Left lung (tissue), 4 donors: ENCODE measurements at regions not wholly inside any gene's neighbourhood (a gene's known extent, or its start where the extent isn't known, plus 50 kb on each side); places are given as distances from the start of the nearest gene placed in this dataset.

Source experiments
- ATAC-seq: fragments of 200-7000 bp; cut with Tn5 transposase; one replicate; pipeline ENCODE4 v1.9.1; 2020; ENCODE audit warnings: moderate library complexity
- DNase-seq, 4 donors: peaks; one replicate each; pipeline ENCODE4 v3.0.0-alpha.2; 2013 to 2020
- H3K27ac ChIP-seq, 2 donors: fragments of 200-600 bp; sonication (generic) in 1 of 2; one replicate each; pipeline versions ENCODE4 v1.5.0 to v1.8.0; 2020 to 2021
- H3K27me3 ChIP-seq, 2 donors: fragments of 200-600 bp; sonication (generic) in 1 of 2; one replicate each; pipeline versions ENCODE4 v1.5.0 to v1.8.0; 2020 to 2021
- H3K36me3 ChIP-seq, 2 donors: fragments of 200-600 bp; sonication (generic) in 1 of 2; one replicate each; pipeline versions ENCODE4 v1.5.0 to v1.8.0; 2020 to 2021
- H3K4me1 ChIP-seq, 2 donors: fragments of 200-600 bp; one replicate each; pipeline ENCODE4 v1.8.0; 2021
- H3K4me3 ChIP-seq, 2 donors: fragments of 200-600 bp; sonication (generic) in 1 of 2; one replicate each; pipeline versions ENCODE4 v1.5.0 to v1.8.0; 2020 to 2021; ENCODE audit warnings: mild to moderate bottlenecking in 1 of 2
- H3K9me3 ChIP-seq, 2 donors: fragments of 200-600 bp; sonication (generic) in 1 of 2; one replicate each; pipeline versions ENCODE4 v1.5.0 to v1.8.0; 2020 to 2021
- intact Hi-C, 2 donors: fragments of 100-400 bp; cut with DNase I; formaldehyde crosslinking; loops; one replicate each; pipeline versions ENCODE4 v1.11.2 to v1.14.2; 2022
- TF ChIP-seq, protein P1 (sequence below), 2 donors: fragments of 200-600 bp; sonication (generic) in 1 of 2; IDR thresholded peaks; one replicate each; pipeline versions ENCODE4 v1.5.0 to v1.8.0; 2021; ENCODE audit warnings: antibody characterized with exemption in 2 of 2
- donor health status: DM: no; HTN: yes; CAD: no.
- donor health status: DM: no; HTN: no; CAD: no.

DNA sequence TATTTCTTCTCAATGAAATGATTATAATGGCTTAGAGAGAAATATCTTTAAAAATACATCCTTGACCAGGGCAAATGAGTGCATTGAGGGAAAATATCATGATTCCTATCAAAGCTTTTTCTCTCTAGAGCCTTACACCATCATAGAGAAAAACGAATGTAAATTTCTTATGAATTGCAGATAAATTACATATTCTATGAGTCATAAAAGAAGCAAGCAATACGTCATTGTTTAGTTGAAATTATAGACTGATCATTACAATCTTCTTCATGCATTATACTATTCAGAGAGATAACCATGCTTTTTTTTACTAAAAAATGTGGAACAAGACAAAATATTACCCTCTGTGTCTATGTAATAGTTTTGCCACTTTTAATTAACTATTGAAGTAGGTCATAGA, 100.9 kb upstream of the RXFP1 start:
- TF ChIP-seq, protein P1, sequence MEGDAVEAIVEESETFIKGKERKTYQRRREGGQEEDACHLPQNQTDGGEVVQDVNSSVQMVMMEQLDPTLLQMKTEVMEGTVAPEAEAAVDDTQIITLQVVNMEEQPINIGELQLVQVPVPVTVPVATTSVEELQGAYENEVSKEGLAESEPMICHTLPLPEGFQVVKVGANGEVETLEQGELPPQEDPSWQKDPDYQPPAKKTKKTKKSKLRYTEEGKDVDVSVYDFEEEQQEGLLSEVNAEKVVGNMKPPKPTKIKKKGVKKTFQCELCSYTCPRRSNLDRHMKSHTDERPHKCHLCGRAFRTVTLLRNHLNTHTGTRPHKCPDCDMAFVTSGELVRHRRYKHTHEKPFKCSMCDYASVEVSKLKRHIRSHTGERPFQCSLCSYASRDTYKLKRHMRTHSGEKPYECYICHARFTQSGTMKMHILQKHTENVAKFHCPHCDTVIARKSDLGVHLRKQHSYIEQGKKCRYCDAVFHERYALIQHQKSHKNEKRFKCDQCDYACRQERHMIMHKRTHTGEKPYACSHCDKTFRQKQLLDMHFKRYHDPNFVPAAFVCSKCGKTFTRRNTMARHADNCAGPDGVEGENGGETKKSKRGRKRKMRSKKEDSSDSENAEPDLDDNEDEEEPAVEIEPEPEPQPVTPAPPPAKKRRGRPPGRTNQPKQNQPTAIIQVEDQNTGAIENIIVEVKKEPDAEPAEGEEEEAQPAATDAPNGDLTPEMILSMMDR (IDR thresholded peaks at IDR 0.05): no peak
- H3K9me3 ChIP-seq: no peaks in the 10 kb centered on the region
- ATAC-seq (no peak), DNase-seq (no peak)
- no peak overlapping the region for H3K27ac ChIP-seq
- H3K36me3 ChIP-seq: no peaks in the 10 kb centered on the region
- intact Hi-C loops: no loop called here
- no peak overlapping the region for H3K4me3 ChIP-seq
- H3K4me1 ChIP-seq: no peaks in the 10 kb centered on the region
- H3K27me3 ChIP-seq: no peaks in the 10 kb centered on the region

DNA sequence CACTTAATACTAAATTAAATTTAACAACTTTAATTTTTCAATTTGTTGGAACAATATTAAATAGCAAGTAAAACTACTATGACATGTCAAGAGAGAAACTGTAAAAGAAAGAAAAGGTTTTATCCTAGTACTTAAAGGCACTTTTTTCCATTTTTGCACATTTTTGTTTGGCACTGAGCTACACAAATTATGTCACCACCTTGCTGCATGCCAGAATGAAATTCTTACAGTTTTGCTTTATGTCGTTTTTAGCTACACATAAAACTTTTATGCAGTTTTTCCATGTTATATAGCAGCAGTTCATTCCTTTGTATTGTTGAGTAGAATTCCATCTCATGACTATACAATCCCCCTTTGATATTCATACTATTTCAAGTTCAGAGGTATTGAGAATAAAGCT, 99.1 kb upstream of the RXFP1 start:
- H3K9me3 ChIP-seq: no peaks in the 10 kb centered on the region
- no peak overlapping the region for H3K4me3 ChIP-seq
- H3K4me1 ChIP-seq: no peaks in the 10 kb centered on the region
- TF ChIP-seq, protein P1 (IDR thresholded peaks at IDR 0.05): no peak
- ATAC-seq (no peak), DNase-seq (no peak)
- intact Hi-C loops: no loop called here
- H3K27me3 ChIP-seq: no peaks in the 10 kb centered on the region
- no peaks in the 10 kb centered on the region for H3K36me3 ChIP-seq
- H3K27ac ChIP-seq: no peak overlapping the region

DNA sequence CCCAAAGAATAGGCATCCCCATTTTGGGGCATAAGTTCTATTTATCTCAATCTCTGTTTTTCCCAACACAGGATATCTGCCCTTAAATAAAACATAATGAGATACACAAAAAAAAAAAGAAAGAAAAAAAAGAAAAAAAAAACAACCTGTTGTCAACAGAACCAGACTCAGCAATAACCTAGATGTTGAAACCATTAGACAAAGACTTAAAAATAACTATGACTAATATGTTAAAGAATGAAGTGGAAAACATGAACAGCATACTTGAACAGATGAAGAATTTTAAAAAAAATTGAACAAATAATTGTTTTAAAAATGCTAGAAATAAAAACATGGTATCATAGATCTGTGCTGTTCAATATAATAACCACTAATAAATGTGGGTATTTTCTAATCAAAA, 93.4 kb upstream of the RXFP1 start:
- H3K4me1 ChIP-seq: no peaks in the 10 kb centered on the region
- no peak for DNase-seq
- TF ChIP-seq, protein P1 (IDR thresholded peaks at IDR 0.05): no peak
- H3K9me3 ChIP-seq: no peaks in the 10 kb centered on the region
- ATAC-seq: no peak
- H3K36me3 ChIP-seq: no peaks in the 10 kb centered on the region
- no peaks in the 10 kb centered on the region for H3K27me3 ChIP-seq
- no peak overlapping the region for H3K27ac ChIP-seq
- no peak overlapping the region for H3K4me3 ChIP-seq
- intact Hi-C loops: no loop called here

DNA sequence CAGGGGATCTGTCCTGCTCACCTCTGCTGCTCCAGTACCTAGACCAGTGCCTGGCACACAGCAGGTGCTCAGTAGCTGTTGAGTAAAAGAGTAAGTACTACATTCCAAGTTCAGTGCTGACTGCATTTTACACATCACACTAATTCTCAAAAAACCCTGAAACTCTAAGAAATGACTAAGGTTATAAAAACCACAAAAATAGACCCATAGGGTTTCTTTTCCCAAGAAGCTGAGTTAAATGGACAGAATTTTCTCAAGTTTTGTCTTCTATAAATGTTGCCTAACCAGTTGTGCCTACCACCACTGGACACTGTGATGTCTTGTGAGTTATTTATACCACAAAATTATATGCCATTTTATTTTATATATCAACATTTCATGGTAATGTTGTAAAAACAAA, 78.9 kb upstream of the RXFP1 start:
- ATAC-seq: no peak
- Histone ChIP-seq H3K36me3 (no peaks in the 10 kb centered on the region), H3K27ac (no peak overlapping the region), H3K27me3 (no peaks in the 10 kb centered on the region), H3K4me3 (no peak overlapping the region), H3K9me3 (no peaks in the 10 kb centered on the region), H3K4me1 (no peaks in the 10 kb centered on the region)
- TF ChIP-seq, protein P1 (IDR thresholded peaks at IDR 0.05): no peak
- no peak for DNase-seq
- intact Hi-C loops: no loop called here

DNA sequence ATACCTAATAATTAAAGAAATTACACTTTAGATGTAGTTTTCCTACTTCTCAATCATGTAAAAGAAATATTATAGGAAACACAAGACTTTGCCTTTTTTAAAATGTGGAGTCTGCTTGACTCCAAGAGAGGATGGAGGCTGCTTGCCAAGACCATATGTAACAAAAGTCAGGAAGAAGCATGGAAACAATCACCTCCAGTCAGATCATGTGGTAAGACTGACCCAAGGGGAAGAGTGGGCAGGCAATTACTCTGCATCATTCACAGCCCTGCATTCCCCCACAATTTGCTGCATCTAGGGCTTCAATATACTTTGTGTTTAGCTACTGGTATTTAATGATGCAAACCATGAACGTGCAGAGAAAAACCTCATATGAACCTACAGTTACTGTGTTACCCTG, 78.0 kb upstream of the RXFP1 start:
- ATAC-seq (no peak), DNase-seq (no peak)
- TF ChIP-seq, protein P1 (IDR thresholded peaks at IDR 0.05): no peak
- Histone ChIP-seq H3K27ac (no peak overlapping the region), H3K9me3 (peaks cover 0 to 2% of the 10 kb centered on the region in 2 donors), H3K4me3 (no peak overlapping the region), H3K27me3 (no peaks in the 10 kb centered on the region), H3K36me3 (no peaks in the 10 kb centered on the region), H3K4me1 (no peaks in the 10 kb centered on the region)
- intact Hi-C loops: no loop called here
